GM18907 (cell line): ENCODE measurements at regions not wholly inside any gene's neighbourhood (a gene's known extent, or its start where the extent isn't known, plus 50 kb on each side); places are given as distances from the start of the nearest gene placed in this dataset.

Source experiments
- ATAC-seq: cut with Tn5 transposase; IDR thresholded peaks from one replicate; pipeline ENCODE4 v1.9.1; 2021; ENCODE audit warnings: mild to moderate bottlenecking, moderate library complexity; ENCODE audit not compliant: unreplicated experiment

GRCh38 chr6:108778421-108779186 is 69.6 kb upstream of the ARMC2 start:
- ATAC-seq, result no peak

- no peak for ATAC-seq
These were observed 68.5 kb upstream of the ARMC2 start for GRCh38 chr6:108779536-108780275.

GRCh38 chr6:108780784-108781183 is 67.4 kb upstream of the ARMC2 start:
- ATAC-seq, result no peak

GRCh38 chr6:108781419-108782100 is 66.7 kb upstream of the ARMC2 start:
- no peak for ATAC-seq

- ATAC-seq, result peak; percentile 66
These were observed 65.8 kb upstream of the ARMC2 start for GRCh38 chr6:108782179-108783041.

- no peak for ATAC-seq
These were observed 62.6 kb upstream of the ARMC2 start for GRCh38 chr6:108785653-108786052.

GRCh38 chr6:108788416-108788815 is 59.8 kb upstream of the ARMC2 start:
- no peak for ATAC-seq

- ATAC-seq, result no peak
These were observed 58.7 kb upstream of the ARMC2 start for GRCh38 chr6:108789475-108789874.

- ATAC-seq, result no peak
These were observed 56.5 kb upstream of the ARMC2 start for GRCh38 chr6:108791700-108792099.

- no peak for ATAC-seq
These were observed 54.5 kb upstream of the ARMC2 start for GRCh38 chr6:108793516-108794251.

- ATAC-seq, result no peak
These were observed 53.1 kb upstream of the ARMC2 start for GRCh38 chr6:108795122-108795521.

GRCh38 chr6:108795814-108796213 is 52.4 kb upstream of the ARMC2 start:
- no peak for ATAC-seq

- no peak for ATAC-seq
These were observed 51.3 kb upstream of the ARMC2 start for GRCh38 chr6:108796875-108797274.

- no peak for ATAC-seq
These were observed 50.1 kb upstream of the ARMC2 start for GRCh38 chr6:108797951-108798669.
